Liver (tissue), 8 donors: ENCODE measurements at regions not wholly inside any gene's neighbourhood (a gene's known extent, or its start where the extent isn't known, plus 50 kb on each side); places are given as distances from the start of the nearest gene placed in this dataset.

Source experiments
- DNase-seq: peaks from one replicate; pipeline ENCODE4 v3.0.0-alpha.2; 2017; ENCODE audit warnings: low spot score
- H3K27ac ChIP-seq, 2 donors: one replicate each; pipeline ENCODE4 v1.7.0; 2013; ENCODE audit warnings: inconsistent platforms in 2 of 2, low read length in 2 of 2, control low read depth in 1 of 2, low read depth in 1 of 2, mild to moderate bottlenecking in 1 of 2
- H3K27me3 ChIP-seq, 4 donors: one replicate each; pipeline versions ENCODE4 v1.6.1 to v1.7.0; 2013; ENCODE audit warnings: low read length in 3 of 4, inconsistent platforms in 1 of 4, mild to moderate bottlenecking in 1 of 4, moderate library complexity in 1 of 4; ENCODE audit not compliant: control insufficient read depth in 4 of 4, insufficient read depth in 4 of 4
- H3K36me3 ChIP-seq, 4 donors: one replicate each; pipeline versions ENCODE4 v1.6.1 to v1.7.0; 2013; ENCODE audit warnings: low read length in 3 of 4, mild to moderate bottlenecking in 3 of 4, low read depth in 1 of 4, moderate library complexity in 1 of 4; ENCODE audit not compliant: control insufficient read depth in 4 of 4, insufficient read depth in 3 of 4
- H3K4me1 ChIP-seq, 4 donors: one replicate each; pipeline versions ENCODE4 v1.6.1 to v1.7.0; 2013; ENCODE audit warnings: low read length in 3 of 4, mild to moderate bottlenecking in 3 of 4, moderate library complexity in 1 of 4; ENCODE audit not compliant: control insufficient read depth in 4 of 4, insufficient read depth in 4 of 4
- H3K4me3 ChIP-seq, 3 donors: one replicate each; pipeline versions ENCODE4 v1.6.1 to v1.7.0; 2013; ENCODE audit warnings: low read length in 3 of 3, control low read depth in 1 of 3, low read depth in 1 of 3, mild to moderate bottlenecking in 1 of 3
- H3K9ac ChIP-seq, 2 donors: one replicate each; pipeline ENCODE4 v1.7.0; 2013; ENCODE audit warnings: low read length in 2 of 2, mild to moderate bottlenecking in 2 of 2, moderate library complexity in 2 of 2, control low read depth in 1 of 2, low read depth in 1 of 2
- H3K9me3 ChIP-seq, 4 donors: one replicate each; pipeline versions ENCODE4 v1.6.1 to v1.7.0; 2013; ENCODE audit warnings: low read length in 3 of 4; ENCODE audit not compliant: control insufficient read depth in 4 of 4
- EGR1 ChIP-seq, 2 donors: IDR thresholded peaks; 2 replicates each; pipeline ENCODE4 v1.6.1; 2016 to 2018; ENCODE audit warnings: antibody characterized with exemption in 2 of 2, low read depth in 2 of 2
- FOXA1 ChIP-seq: IDR thresholded peaks from 2 replicates; pipeline ENCODE4 v1.6.1; 2016; ENCODE audit warnings: antibody characterized with exemption
- FOXA2 ChIP-seq: IDR thresholded peaks from 2 replicates; pipeline ENCODE4 v1.6.1; 2016; ENCODE audit warnings: antibody characterized with exemption
- GABPA ChIP-seq, 2 donors: IDR thresholded peaks in 1 of 2; conservative IDR thresholded peaks in 1 of 2; 2 replicates each; pipeline ENCODE4 v1.6.1; 2016; ENCODE audit warnings: antibody characterized with exemption in 2 of 2, mild to moderate bottlenecking in 1 of 2, moderate library complexity in 1 of 2
- HNF4A ChIP-seq, 2 donors: conservative IDR thresholded peaks; 2 replicates each; pipeline ENCODE4 v1.6.1; 2016; ENCODE audit warnings: antibody characterized with exemption in 2 of 2, mild to moderate bottlenecking in 2 of 2
- HNF4G ChIP-seq: IDR thresholded peaks from 2 replicates; pipeline ENCODE4 v1.6.1; 2016; ENCODE audit warnings: antibody characterized with exemption
- NR2F2 ChIP-seq: IDR thresholded peaks from 2 replicates; pipeline ENCODE4 v1.6.1; 2016; ENCODE audit warnings: antibody characterized with exemption
- RAD21 ChIP-seq, 2 donors: IDR thresholded peaks; 2 replicates each; pipeline ENCODE4 v1.6.1; 2016; ENCODE audit warnings: antibody characterized with exemption in 2 of 2, mild to moderate bottlenecking in 2 of 2
- RXRA ChIP-seq, 2 donors: IDR thresholded peaks; 2 replicates each; pipeline ENCODE4 v1.6.1; 2017 to 2018; ENCODE audit warnings: antibody characterized with exemption in 2 of 2, mild to moderate bottlenecking in 1 of 2
- SP1 ChIP-seq: IDR thresholded peaks from 2 replicates; pipeline ENCODE4 v1.6.1; 2018; ENCODE audit warnings: antibody characterized with exemption, mild to moderate bottlenecking
- WGBS: extraction: QIAGEN DNeasy Blood & Tissue Kit; methylation state at CpG from one replicate; pipeline ENCODE4 v1.1.7; 2013; 5-methylcytosine and 5-hydroxymethylcytosine counted together
- TF ChIP-seq, protein P1 (sequence below): IDR thresholded peaks from 2 replicates; pipeline ENCODE4 v1.6.1; 2016; ENCODE audit warnings: antibody characterized with exemption, mild to moderate bottlenecking
- TF ChIP-seq, protein P2 (sequence below): fragments of 150-350 bp; IDR thresholded peaks from 2 replicates; pipeline ENCODE4 v1.5.1; 2017; ENCODE audit warnings: improper control_type of control experiment, low read depth, low read length; ENCODE audit not compliant: missing input control
- TF ChIP-seq, protein P3 (sequence below): IDR thresholded peaks from 2 replicates; pipeline ENCODE4 v1.6.1; 2016; ENCODE audit warnings: antibody characterized with exemption
- TF ChIP-seq, protein P4 (sequence below): IDR thresholded peaks from 2 replicates; pipeline ENCODE4 v1.6.1; 2016; ENCODE audit warnings: antibody characterized with exemption
- donor health status: healthy.
- donor health status: healthy.
- donor health status: healthy.
- donor health status: healthy.
- donor health status: healthy.

DNA sequence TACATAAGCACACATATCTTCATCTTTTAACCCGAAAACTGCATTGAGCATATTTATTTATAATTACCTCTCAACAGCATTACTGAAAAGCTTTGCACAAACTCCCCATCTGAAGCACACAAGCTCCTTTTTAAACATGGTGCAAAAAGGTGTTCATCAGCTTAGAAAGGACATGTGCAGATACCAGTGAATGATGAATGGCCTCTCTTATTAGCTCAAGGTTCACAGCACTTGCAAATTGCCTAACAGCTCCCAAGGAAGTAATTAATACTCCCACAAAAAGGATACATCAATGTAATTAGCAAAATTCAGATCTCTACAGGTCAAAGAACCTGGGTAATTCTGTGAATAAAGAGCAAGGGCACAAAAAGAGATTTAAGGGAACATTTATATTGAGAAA lies 422.0 kb downstream of the HINT1 start:
- TF ChIP-seq, protein P1, sequence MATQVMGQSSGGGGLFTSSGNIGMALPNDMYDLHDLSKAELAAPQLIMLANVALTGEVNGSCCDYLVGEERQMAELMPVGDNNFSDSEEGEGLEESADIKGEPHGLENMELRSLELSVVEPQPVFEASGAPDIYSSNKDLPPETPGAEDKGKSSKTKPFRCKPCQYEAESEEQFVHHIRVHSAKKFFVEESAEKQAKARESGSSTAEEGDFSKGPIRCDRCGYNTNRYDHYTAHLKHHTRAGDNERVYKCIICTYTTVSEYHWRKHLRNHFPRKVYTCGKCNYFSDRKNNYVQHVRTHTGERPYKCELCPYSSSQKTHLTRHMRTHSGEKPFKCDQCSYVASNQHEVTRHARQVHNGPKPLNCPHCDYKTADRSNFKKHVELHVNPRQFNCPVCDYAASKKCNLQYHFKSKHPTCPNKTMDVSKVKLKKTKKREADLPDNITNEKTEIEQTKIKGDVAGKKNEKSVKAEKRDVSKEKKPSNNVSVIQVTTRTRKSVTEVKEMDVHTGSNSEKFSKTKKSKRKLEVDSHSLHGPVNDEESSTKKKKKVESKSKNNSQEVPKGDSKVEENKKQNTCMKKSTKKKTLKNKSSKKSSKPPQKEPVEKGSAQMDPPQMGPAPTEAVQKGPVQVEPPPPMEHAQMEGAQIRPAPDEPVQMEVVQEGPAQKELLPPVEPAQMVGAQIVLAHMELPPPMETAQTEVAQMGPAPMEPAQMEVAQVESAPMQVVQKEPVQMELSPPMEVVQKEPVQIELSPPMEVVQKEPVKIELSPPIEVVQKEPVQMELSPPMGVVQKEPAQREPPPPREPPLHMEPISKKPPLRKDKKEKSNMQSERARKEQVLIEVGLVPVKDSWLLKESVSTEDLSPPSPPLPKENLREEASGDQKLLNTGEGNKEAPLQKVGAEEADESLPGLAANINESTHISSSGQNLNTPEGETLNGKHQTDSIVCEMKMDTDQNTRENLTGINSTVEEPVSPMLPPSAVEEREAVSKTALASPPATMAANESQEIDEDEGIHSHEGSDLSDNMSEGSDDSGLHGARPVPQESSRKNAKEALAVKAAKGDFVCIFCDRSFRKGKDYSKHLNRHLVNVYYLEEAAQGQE: no peak
- TF ChIP-seq, protein P2, sequence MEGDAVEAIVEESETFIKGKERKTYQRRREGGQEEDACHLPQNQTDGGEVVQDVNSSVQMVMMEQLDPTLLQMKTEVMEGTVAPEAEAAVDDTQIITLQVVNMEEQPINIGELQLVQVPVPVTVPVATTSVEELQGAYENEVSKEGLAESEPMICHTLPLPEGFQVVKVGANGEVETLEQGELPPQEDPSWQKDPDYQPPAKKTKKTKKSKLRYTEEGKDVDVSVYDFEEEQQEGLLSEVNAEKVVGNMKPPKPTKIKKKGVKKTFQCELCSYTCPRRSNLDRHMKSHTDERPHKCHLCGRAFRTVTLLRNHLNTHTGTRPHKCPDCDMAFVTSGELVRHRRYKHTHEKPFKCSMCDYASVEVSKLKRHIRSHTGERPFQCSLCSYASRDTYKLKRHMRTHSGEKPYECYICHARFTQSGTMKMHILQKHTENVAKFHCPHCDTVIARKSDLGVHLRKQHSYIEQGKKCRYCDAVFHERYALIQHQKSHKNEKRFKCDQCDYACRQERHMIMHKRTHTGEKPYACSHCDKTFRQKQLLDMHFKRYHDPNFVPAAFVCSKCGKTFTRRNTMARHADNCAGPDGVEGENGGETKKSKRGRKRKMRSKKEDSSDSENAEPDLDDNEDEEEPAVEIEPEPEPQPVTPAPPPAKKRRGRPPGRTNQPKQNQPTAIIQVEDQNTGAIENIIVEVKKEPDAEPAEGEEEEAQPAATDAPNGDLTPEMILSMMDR: no peak
- TF ChIP-seq FOXA1: no peak
- no peak for TF ChIP-seq HNF4G
- TF ChIP-seq EGR1 (IDR thresholded peaks at IDR 0.05; ENCODE audit: low read depth in 2 of 2): no peak
- no peak for TF ChIP-seq FOXA2
- TF ChIP-seq SP1: no peak
- no peak for TF ChIP-seq GABPA (IDR thresholded peaks at IDR 0.05 in 1 of 2, conservative IDR thresholded peaks at IDR 0.05 in 1 of 2)
- TF ChIP-seq RAD21 (IDR thresholded peaks at IDR 0.05): no peak
- TF ChIP-seq NR2F2: no peak
- TF ChIP-seq RXRA (IDR thresholded peaks at IDR 0.05): no peak
- TF ChIP-seq, protein P3, sequence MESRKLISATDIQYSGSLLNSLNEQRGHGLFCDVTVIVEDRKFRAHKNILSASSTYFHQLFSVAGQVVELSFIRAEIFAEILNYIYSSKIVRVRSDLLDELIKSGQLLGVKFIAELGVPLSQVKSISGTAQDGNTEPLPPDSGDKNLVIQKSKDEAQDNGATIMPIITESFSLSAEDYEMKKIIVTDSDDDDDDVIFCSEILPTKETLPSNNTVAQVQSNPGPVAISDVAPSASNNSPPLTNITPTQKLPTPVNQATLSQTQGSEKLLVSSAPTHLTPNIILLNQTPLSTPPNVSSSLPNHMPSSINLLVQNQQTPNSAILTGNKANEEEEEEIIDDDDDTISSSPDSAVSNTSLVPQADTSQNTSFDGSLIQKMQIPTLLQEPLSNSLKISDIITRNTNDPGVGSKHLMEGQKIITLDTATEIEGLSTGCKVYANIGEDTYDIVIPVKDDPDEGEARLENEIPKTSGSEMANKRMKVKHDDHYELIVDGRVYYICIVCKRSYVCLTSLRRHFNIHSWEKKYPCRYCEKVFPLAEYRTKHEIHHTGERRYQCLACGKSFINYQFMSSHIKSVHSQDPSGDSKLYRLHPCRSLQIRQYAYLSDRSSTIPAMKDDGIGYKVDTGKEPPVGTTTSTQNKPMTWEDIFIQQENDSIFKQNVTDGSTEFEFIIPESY: no peak
- Histone ChIP-seq H3K9ac (no peak overlapping the region), H3K27ac (no peak overlapping the region), H3K9me3 (peaks cover 0 to 2% (median 0%) of the 10 kb centered on the region in 4 donors), H3K4me3 (no peak overlapping the region), H3K36me3 (no peaks in the 10 kb centered on the region), H3K4me1 (no peaks in the 10 kb centered on the region), H3K27me3 (no peaks in the 10 kb centered on the region)
- WGBS: 76% methylated on average over 1 of the region's 1 CpG
- no peak for DNase-seq

DNA sequence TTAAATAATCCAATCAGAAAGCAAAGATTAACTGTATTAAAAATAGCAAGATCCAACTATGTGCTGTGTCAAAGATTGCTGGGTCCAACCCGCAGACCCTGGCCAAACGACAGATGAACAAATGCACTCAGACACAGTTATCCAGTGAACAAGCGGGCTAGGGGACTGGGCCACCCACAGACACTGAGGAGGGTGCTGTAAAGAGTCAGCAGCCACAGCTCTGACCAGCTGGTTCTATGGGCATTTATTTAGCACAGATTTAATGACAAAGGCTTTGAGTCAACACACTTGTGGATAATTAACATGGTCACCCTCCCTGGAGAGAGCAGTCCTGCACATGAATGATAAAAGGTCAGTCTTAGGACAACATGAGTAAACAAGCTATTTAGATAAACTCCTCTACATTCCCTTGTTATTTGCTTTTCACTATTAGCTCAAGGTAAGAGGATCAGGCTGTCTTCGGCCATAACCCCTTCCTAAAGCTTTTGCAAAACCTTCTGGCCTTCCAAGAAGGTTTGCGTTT lies 424.9 kb downstream of the HINT1 start:
- 78% methylated on average over 5 of the region's 5 CpGs for WGBS

More for the DNA sequence above, 424.9 kb downstream of the HINT1 start:
- Histone ChIP-seq H3K27me3 (no peaks in the 10 kb centered on the region), H3K9ac (no peak overlapping the region), H3K4me3 (no peak overlapping the region), H3K4me1 (no peaks in the 10 kb centered on the region), H3K27ac (no peak overlapping the region), H3K9me3 (peaks cover 0 to 2% (median 0%) of the 10 kb centered on the region in 4 donors), H3K36me3 (no peaks in the 10 kb centered on the region)
- TF ChIP-seq RAD21 (IDR thresholded peaks at IDR 0.05): no peak
- TF ChIP-seq RXRA (IDR thresholded peaks at IDR 0.05): no peak
- no peak for TF ChIP-seq SP1
- TF ChIP-seq, protein P1: no peak
- TF ChIP-seq, protein P4, sequence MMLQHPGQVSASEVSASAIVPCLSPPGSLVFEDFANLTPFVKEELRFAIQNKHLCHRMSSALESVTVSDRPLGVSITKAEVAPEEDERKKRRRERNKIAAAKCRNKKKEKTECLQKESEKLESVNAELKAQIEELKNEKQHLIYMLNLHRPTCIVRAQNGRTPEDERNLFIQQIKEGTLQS: no peak
- no peak for TF ChIP-seq HNF4A (conservative IDR thresholded peaks at IDR 0.05)
- no peak for DNase-seq
